Brain pericyte (primary cell): ENCODE measurements at regions not wholly inside any gene's neighbourhood (a gene's known extent, or its start where the extent isn't known, plus 50 kb on each side); places are given as distances from the start of the nearest gene placed in this dataset.
"Not testable (repeated sequence)": the region's sequence is repeated elsewhere in the genome, so short reads cannot be mapped to it uniquely, and the experiment has no call there.

Experiments used
- DNase-seq: peaks from one replicate; pipeline ENCODE4 v3.0.0-alpha.2; 2012; ENCODE audit warnings: low read depth, low spot score

DNA sequence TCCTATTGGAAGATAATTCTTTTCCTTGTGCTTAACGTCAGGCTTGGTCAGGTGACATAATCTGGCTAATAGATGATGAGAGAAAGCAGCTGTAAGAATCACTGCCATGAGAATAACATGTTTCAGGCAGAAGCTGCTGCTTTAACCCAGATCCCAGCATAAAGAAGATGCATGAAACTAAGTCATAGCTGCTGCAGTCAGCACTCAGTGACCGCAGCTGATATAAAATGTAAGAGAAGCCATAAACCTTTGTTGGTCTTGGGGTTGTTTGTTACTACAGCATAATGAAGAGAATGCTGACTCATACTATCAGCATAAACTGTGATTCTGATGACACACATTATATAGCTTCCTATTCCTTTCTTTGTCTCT is 274.3 kb upstream of the TRIB2 start:
- DNase-seq = no peak

DNA sequence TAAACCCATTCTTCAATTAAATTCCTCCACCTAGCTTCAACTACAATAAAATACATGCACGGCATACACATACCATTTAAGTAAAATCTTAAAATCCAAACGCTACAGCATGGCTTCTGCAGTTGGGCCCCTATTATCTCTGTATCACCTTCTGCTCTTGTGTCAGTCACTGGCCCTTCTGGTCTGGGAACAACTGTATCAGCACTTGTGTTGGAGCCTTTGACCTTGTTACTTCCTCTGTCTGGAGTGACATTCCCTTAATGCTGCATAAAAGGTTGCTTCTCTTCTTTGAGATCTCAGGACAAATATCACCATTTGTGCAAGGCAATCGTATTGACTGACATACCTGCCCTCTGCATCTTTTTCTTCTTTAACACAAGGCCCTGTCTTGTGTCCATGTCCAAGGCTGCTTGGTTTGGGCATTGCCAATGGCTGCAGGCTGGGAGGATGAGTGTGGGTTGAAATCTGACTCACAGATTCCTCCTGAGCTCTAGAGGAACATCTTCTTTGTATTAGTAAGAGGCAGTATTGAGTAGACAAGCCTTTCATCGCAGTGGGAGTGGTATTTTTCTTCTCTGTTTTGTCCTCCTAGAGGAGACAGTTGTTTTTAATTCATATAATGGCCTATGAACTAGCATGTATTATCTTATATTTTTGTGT is 267.8 kb upstream of the TRIB2 start:
- no peak for DNase-seq

DNA sequence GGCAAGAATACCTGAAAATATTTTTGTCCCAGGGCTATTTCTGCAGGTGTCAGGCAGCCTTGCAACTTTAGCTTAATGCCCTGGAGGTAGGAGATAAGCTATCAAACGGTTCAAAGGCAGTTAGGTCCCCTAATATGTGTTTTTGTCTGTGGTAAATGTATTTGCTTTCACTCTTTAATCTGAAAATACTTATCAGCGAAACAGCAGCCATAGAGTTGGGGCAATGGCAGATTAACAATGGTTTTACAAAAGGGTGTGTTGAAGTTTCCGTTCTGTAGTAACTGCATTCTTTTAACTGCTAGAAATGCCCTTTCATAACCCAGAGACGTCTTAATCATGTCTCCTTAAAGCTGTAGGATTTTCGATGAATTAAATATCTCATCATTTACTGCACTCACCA is 265.0 kb upstream of the TRIB2 start:
- no peak for DNase-seq

DNA sequence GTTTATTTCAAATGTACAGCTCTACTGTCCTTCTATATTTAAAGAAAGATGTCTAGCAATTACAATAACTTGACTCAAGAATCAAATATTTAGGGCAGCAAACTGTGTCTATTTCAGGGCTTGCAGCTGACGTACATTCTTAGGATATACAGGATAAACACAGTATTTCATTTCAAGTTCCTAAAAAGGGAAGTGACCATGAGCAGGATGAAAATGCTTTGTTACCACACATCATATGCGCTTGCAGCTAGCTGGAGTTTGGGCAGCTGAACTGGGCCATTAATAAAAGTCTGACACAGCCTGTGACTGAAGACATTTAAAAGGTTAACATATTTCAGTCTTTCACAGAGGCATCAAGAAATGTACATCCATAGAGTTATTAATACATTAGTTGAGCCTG is 264.6 kb upstream of the TRIB2 start:
- DNase-seq = no peak

DNA sequence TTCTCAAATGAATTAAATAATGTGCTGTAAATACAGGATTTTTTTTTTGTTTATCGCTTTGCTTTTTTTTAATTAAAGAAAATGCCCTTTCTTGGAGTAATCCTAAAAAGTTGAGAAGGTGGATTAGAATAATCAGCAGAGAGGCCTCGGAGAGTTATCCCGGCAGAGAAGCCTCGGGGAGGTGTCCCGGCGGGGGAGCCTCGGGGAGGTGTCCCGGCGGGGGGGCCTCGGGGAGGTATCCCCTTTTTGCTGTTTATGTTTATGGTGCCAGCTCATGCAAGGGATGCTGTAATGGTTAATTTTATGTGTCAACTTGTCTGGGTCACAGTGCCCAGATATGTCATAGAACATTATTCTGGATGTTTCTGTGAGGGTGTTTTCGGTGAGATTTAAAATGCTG is 263.0 kb upstream of the TRIB2 start:
- DNase-seq = no peak

DNA sequence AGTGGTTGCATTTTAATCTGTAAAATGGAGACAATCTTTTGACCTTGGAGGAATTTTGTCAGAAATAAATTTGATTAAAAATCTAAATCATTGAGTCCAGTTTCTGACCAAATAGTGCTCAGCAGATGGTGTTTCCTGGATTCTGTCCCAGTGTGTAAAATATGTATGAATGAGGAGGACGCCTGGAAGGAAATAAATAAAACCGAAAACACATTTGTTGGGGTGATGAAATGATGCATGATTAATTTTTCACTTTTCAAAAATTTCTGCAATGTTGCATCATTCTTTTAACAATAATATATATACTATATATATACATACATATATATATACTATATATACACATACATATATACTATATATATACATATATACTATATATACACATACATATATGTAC is 261.1 kb upstream of the TRIB2 start:
- no peak for DNase-seq

DNA sequence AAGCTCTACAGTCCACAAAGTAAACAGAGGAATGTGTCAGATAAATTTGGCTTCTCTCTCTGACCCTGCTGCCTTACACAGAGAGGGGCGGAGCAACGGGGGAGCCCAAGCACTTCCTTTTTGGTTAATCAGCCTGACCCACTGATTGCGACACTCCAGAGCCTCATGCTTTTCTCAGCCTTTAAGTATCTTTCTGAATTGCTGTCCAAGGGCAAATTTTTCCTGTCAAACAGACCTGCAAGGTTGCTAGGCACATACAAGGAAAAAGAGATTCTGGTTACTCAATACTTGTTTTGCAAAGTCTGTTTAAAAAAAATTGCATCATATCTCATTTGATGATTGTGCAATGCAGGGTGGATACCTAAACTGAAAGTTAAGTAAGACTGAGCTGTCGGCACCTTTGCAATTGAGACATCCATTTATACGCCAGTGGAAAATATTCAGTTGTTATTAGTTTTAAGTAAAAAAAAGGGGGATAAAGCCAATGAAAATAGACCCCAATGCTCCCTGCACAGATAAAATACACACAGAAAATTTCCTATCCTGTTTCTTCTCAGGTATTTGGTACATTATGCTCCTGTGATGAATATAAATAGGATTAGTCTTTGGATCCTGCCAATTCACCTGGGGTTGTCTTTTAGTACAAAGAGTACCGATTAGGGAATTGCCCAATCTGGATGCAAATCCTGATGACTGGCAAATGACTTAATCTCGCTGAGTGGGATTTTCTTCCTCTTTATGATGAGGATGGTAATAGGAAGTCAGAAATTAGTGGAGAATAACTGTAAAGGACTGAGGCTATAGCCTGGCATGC is 260.2 kb upstream of the TRIB2 start:
- no peak for DNase-seq

DNA sequence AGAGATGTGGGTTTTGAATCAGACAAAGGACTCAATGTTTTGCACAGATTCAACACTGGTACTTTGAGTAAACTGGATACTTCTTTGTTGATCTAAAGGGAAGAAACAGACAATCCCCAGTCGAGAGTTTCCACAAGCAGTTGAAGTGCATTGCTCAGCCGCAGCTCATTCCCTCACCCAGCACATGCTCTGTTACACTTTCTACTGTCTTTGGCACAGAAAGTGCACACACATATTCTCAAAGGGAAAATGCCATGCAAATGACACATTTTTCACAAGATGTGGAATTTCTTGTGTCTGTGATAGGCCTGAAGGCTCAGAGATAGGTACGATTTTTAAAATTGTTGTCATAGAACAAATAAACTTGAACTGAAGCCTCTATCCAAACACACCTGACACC is 258.9 kb upstream of the TRIB2 start:
- DNase-seq = no peak

DNA sequence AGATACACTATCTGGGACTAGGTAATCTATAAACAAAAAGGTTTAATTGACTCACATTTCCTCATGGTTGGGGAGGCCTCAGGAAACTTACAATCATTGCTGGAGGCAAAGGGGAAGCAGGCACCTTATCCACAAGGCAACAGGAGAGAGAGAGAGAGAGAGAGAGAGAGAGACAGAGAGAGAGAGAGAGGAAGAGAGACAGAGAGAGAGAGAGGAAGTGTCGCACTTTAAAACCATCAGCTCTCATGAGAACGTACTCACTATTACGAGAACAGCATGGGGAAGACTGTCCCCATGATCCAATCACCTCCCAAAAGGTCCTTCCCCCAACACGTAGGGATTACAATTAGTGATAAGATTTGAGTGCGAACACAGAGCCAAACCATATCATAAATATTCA is 253.5 kb upstream of the TRIB2 start:
- no peak for DNase-seq

DNA sequence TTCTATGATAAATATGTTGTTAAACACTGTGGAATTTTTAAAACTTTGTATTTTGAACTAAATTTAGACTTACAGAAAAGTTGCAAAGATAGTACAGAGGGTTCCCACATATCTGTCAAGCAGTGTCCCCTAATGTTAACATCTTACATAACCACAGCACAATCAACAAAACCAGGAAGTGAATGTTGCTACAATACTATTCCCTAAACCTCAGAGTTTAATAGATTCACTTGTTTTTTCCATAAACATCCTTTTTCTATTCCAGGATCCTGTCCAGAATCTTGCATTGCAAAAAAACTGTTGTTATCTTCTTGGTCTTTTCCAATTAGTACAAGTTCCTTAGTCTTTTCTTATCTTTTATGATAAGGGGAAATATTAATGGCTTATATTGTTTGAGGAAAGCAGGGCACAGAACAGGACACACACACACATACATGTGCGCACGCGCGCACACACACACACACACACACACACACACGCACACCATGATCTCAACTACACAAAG is 251.1 kb upstream of the TRIB2 start:
- no peak for DNase-seq

DNA sequence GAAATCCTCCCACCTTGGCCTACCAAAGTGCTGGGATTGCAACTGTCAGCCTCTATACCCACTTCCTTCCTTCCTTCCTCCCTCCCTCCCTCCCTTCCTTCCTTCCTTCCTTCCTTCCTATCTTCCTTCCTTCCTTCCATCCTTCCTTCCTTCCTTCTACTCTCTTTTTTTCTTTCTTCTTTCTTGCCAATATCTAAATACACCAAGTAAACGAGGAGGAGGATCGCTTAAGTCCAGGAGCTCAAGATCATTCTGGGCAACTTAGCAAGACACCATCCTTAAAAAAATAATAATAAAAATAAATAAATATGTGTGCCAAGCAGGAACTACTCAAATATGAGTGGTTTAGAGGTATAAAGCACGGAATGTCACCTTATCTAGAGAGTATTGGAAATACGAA is 249.4 kb upstream of the TRIB2 start:
- no peak for DNase-seq

DNA sequence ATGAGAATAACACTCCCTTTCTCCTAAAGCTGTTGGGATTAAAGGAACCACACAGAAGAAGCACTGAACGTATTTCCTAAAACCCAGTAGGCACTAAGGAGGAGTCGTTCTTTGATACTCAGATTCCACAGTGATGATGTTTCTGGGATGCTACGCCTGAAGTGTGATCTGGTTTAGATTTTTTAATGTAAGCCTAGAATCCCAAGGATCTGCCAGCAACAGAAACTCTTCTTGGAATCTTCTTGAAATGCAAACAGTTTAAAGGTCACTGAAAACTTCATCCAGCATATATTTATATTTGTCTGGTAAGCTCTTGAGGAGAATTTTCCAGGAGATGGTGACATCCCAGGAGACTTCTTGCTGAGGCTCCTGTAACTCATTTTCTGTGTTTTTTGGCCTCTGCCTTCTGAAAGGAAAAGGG is 247.6 kb upstream of the TRIB2 start:
- peak; percentile 40 for DNase-seq

DNA sequence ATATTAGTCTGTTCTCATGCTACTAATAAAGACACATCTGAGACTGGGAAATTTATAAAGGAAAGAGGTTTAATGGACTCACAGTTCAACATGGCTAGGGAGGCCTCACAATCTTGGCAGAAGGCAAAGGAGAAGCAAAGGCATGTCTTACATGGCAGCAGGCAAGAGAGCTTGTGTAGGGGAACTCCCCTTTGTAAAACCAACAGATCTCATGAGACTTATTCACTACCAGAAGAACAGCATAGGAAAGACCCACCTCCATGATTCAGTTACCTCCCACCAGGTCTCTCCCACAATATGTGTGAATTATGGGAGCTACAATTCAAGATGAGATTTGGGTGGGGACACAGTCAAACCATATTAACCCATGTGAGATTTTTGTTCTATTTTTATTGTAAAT is 244.5 kb upstream of the TRIB2 start:
- not testable (repeated sequence) for DNase-seq

DNA sequence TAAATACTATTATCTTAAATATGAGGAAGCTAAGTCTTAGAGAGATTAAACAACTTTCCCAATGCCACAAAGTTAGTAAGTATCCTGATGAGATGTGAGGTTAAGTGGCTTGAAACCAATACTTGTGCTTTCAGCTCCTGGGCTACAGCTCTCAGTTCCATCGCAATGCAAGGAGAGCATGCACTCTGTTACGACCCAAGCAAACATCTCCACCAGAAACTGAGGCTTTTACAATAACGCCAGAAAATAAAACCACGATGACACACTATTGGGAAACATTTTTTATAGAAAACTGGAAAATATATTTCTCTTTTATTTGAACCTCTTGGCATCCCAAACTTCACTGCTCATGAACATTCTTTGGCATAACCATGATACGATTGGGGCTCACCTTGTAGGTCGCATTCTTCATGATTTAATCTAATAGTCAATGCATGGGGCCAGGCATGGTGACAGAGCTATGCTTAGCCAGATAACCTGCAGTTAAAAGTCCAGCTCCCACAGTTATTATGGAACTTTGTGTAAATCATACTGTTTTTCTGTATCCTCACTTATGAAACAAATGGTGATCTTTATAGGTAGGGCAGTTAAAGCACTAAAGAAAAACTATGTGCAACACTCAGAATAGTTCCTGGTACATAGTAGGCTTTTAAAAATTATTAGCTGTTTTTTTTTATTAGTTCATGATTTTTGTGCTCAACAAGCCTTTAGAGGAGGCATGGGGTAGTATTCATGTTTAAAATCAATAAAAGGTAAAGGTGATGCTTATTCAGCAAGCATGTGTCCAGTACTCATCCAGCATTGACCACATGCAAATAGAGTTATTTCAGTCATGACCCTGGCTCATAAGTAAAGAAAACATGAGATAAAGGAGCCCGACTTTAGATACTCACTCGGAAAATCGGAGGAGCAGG is 238.3 kb upstream of the TRIB2 start:
- DNase-seq = no peak

DNA sequence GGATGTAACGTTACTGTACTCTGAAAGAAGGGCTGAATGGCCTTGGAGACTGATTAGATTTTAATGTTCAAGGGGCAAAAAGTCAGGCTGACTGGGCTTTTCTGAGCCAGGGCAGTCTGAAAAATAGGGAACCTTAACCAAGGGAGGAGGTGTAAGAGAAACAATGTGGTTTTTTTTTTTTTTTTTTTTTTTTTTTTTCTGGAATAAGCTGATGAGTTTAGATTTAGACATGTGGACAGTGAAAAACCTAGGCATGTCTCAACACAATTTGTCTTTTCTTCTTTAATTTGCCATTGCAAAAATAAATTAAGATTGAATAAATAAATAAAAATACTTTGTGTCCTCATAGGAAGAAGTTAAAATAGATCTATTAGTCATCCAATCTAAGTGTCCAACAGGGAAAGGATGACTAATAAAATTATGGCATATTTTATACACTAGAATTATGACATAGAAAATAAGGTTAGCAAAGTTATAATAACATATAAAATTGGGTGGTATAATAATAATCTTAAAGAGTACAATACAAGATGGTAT is 237.6 kb upstream of the TRIB2 start:
- DNase-seq = no peak

DNA sequence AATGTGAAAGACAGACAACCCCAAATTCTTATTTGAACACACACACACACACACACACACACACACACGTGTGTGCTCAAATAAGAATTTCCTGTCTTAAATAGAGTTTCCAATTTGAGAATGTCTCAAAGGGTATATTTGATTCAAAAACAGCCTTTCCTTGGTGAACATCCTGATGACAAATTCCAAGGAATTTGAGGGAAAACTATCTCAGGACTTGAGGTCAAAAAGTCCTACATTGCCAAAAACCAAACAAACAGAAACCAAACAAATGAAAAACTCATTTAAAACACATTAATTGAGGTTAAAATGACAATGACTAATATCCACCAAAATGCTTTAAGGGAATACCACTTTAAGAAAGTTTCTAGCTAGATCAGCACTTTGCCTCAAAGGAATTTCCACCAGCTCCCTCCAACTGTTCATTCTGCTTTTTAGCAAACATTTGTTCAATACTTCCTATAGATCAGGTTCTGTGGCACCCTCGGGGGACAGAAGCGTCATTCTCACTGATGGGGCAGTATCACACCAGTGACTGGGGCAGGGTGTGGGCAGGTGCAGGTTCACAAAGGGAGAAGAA is 232.1 kb upstream of the TRIB2 start:
- no peak for DNase-seq

DNA sequence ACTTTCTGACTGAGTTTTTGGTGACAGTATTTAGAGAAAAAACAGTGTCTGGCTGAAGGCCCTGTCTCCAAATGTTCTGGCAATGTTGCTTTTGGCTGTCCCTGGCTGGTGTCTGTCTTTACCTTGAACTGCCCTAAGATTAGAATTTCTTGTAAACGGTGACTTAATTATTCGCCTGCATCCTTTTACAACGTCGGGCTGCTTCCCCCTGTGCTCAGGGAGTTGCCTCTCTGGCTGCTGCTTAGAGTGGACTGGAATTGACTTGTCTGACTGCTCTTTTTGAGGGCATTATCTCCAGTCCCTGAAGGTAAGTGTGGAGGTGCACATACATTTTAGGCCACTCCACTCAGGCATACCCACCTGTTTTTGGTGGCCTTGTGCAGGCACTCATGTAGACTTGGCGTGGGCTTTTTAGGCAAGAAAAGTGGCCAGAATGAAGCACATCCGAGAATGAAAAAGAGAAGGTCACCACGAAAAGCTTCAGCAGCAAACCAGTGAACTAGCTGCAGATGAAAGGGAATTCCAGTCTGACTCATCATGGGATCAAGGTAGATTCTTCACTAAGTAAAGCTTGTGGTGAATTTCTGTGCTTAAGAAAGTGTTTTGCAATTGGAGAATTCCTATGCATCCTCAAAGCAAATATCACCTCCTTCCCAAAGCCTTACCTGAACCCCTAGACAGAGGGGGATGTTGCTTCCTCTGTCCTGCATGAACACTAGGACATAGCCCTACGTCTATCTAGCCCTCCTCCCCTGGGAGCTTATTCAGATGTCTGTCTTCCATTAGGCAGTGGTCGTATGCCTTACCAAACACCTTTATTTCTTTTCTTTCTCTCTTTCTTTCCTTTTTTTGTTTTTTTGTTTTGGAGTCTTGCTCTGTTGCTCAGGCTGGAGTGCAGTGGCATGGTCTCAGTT is 230.3 kb upstream of the TRIB2 start:
- DNase-seq = no peak

DNA sequence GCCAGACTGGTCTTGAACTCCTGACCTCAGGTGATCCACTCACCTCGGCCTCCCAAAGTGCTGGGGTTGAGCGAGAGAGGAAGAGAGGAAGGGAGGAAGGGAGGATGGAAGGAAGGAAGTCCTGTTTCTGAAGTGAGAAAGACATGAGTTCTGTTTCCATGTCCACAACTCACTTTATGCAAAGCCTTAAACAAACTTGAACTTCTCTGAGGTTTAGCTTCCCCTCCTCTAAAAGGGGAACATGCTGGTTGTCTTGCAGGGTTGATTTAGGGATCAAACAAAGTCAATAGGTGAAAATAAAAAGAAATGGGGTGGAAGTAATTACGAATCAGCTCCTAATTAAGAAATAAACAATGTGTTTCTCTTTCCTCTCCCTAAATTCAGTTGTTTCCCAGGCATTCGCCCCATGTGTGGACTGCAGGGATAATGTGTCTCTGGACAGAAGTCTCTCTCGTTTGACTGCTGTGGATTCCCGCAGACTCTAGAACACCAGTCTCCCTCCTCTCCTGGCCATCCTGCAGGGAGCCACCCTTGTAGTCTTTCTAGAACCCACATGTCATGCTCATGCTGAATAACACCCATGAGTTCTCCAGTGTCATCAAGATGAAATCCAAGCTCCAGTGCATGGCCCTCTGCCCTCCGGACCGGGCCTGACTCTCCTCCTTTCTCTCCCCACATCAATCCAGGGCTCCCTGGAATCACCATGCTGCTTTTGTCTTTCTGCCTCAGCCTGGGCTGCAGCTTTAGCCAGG is 229.3 kb upstream of the TRIB2 start:
- no peak for DNase-seq
